ENCODE measurements at regions not wholly inside any gene's neighbourhood (a gene's known extent, or its start where the extent isn't known, plus 50 kb on each side); places are given as distances from the start of the nearest gene placed in this dataset.

- no peak for TF ChIP-seq CTCF (conservative IDR thresholded peaks at IDR 0.05; ENCODE audit: low read depth, low read length)
- TF ChIP-seq EZH2 (IDR thresholded peaks at IDR 0.05; ENCODE audit: low read length, unreplicated experiment) = no peak
These were observed 698.0 kb upstream of the MEF2C start for GRCh38 chr5:89580976-89581375.

All from PC-3 (cell line).